HEK293T (cell line): ENCODE measurements at regions not wholly inside any gene's neighbourhood (a gene's known extent, or its start where the extent isn't known, plus 50 kb on each side); places are given as distances from the start of the nearest gene placed in this dataset.

ENCODE experiments used
- CTCF ChIA-PET: fragments of 350-600 bp; formaldehyde crosslinking; extraction: SDS; loops from one replicate; lab custom pipeline; 2021; ENCODE audit warnings: antibody characterized with exemption, inconsistent platforms; lab: Yijun Ruan, JAX
- POLR2A ChIA-PET: fragments of 350-600 bp; formaldehyde crosslinking; extraction: SDS; loops from one replicate; lab custom pipeline; 2020; ENCODE audit warnings: antibody characterized with exemption, inconsistent platforms; lab: Yijun Ruan, JAX
- DNase-seq: peaks from one replicate; pipeline ENCODE4 v3.0.0; 2012; ENCODE audit warnings: mixed read lengths; ENCODE audit errors: extremely low spot score
- ARNT ChIP-seq: fragments of 450-650 bp; IDR thresholded peaks from 2 replicates; pipeline ENCODE4 v1.6.1; 2017; ENCODE audit warnings: mild to moderate bottlenecking
- BHLHE40 ChIP-seq: fragments of 450-650 bp; IDR thresholded peaks from 2 replicates; pipeline ENCODE4 v1.6.1; 2016; ENCODE audit warnings: mild to moderate bottlenecking, moderate library complexity, borderline replicate concordance
- CTBP1 ChIP-seq: fragments of 450-650 bp; IDR thresholded peaks from 2 replicates; pipeline ENCODE4 v1.6.1; 2016; ENCODE audit warnings: borderline replicate concordance
- ELF4 ChIP-seq: fragments of 450-650 bp; IDR thresholded peaks from 2 replicates; pipeline ENCODE4 v1.6.1; 2017; ENCODE audit warnings: antibody characterized with exemption
- FOXA1 ChIP-seq: fragments of 450-650 bp; IDR thresholded peaks from 2 replicates; pipeline ENCODE4 v1.6.1; 2016; ENCODE audit warnings: mild to moderate bottlenecking
- FOXK2 ChIP-seq: fragments of 450-650 bp; IDR thresholded peaks from 2 replicates; pipeline ENCODE4 v1.6.1; 2016; ENCODE audit warnings: mild to moderate bottlenecking
- FOXM1 ChIP-seq: fragments of 450-650 bp; IDR thresholded peaks from 2 replicates; pipeline ENCODE4 v1.6.1; 2017; ENCODE audit warnings: mild to moderate bottlenecking, borderline replicate concordance
- HDGF ChIP-seq: fragments of 450-650 bp; IDR thresholded peaks from 2 replicates; pipeline ENCODE4 v1.6.1; 2017; ENCODE audit warnings: antibody characterized with exemption, borderline replicate concordance
- L3MBTL2 ChIP-seq: fragments of 450-650 bp; conservative IDR thresholded peaks from 2 replicates; pipeline ENCODE4 v1.6.1; 2016; ENCODE audit warnings: mild to moderate bottlenecking
- LEF1 ChIP-seq: fragments of 450-650 bp; IDR thresholded peaks from 2 replicates; pipeline ENCODE4 v1.6.1; 2017; ENCODE audit warnings: mild to moderate bottlenecking, borderline replicate concordance
- NFRKB ChIP-seq: fragments of 450-650 bp; IDR thresholded peaks from 2 replicates; pipeline ENCODE4 v1.6.1; 2016; ENCODE audit warnings: mild to moderate bottlenecking, moderate library complexity
- PKNOX1 ChIP-seq: fragments of 450-650 bp; IDR thresholded peaks from 2 replicates; pipeline ENCODE4 v1.6.1; 2016
- SP1 ChIP-seq: fragments of 450-650 bp; IDR thresholded peaks from 2 replicates; pipeline ENCODE4 v1.6.1; 2017
- SUZ12 ChIP-seq: fragments of 450-650 bp; IDR thresholded peaks from 2 replicates; pipeline ENCODE4 v1.6.1; 2016; ENCODE audit warnings: mild to moderate bottlenecking
- TARDBP ChIP-seq: fragments of 450-650 bp; IDR thresholded peaks from 2 replicates; pipeline ENCODE4 v1.6.1; 2016
- ZNF384 ChIP-seq: fragments of 450-650 bp; IDR thresholded peaks from 2 replicates; pipeline ENCODE4 v1.6.1; 2016

DNA sequence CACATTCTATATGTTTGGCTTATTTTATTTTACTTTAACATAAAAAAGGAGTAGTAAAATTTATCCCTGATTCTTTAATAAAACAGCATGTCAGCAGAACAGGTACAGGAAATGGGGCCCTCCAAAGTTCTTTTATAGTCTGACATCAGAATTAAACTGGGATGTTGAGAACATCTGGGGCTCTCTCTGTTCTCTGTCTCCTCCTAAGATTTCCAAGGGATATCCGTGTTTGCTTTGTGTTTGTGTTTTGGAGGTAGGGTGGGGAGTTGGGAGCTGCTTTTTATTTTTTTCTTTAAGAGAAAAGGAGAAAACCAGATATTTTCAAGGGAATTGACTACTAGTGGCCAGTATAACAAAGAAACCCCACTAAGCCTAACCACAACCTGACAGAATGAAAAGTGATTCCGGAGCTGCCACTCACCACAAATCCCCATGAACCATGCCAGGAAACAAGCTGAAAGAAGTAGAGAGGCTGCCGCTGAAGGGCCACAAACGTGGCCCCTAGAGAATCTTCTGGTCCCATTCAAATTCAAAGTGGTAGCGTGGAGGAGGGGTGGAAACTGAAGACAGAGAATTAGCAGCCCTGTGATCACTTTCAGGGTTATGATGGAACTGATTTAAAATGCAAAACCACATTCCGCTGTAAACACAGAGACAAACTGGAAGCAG, 369.6 kb upstream of the ADGRL2 start:
- TF ChIP-seq NFRKB: no peak
- no peak for TF ChIP-seq HDGF
- no peak for TF ChIP-seq ZNF384
- TF ChIP-seq ARNT: no peak
- TF ChIP-seq PKNOX1: no peak
- ChIA-PET POLR2A (no interaction called here), CTCF (interaction anchor here (1.1 kb wide), 1 partner anchor 17 kb away, joined by 4 read pairs; no protein-coding TSS in a partner anchor)
- no peak for DNase-seq

DNA sequence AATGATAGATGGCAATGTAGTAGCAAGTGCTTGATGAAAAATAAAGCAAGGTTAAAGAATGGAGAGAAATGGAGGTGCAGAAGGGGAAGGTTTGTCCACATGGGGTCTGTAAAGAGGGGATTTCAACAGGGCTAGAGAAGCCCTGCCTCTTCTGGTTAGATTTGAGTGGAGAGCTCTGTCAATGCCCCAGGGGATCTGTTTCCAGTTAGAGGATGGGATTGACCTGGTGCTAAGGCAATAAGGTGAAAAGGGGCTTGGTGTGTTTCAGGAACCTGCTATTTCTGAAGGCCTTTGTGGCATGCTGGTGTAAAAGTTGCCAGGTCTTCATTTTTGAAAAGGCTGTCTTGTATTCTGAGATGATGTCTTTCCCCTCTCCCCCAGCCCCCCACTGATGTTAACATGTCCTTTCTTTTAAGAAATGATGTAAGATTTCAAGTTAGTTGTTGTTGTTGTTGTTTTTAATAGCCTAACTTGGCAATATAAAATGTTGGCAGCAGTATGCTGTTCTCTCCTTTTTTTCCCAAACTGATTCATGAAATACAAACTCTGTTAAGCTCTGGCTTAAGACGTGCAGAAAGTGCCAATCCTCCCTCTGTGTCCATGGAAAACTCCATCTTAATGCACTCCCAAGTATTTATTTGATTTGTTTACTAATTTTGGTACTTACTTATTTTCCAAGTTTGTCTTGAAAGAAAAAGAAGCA, 370.3 kb upstream of the ADGRL2 start:
- ChIA-PET POLR2A (no interaction called here), CTCF (interaction anchor here (1.1 kb wide), 1 partner anchor 16 kb away, joined by 4 read pairs; no protein-coding TSS in a partner anchor)
- no peak for TF ChIP-seq NFRKB
- TF ChIP-seq ARNT: no peak
- TF ChIP-seq SP1: no peak
- TF ChIP-seq FOXK2: no peak
- TF ChIP-seq SUZ12: no peak
- TF ChIP-seq FOXM1: no peak
- no peak for DNase-seq

GRCh38 chr1:81428998-81429397, 371.7 kb upstream of the ADGRL2 start:
- no peak for DNase-seq
- TF ChIP-seq NFRKB (no peak), FOXM1 (no peak), SUZ12 (no peak), L3MBTL2 (no peak), ELF4 (no peak), TARDBP (no peak), CTBP1 (no peak), ARNT (no peak), SP1 (no peak), BHLHE40 (no peak), HDGF (no peak), LEF1 (no peak), FOXA1 (no peak), ZNF384 (no peak)
- CTCF ChIA-PET: no interaction called here
- POLR2A ChIA-PET: no interaction called here

GRCh38 chr1:81424816-81425215, 375.9 kb upstream of the ADGRL2 start:
- ChIA-PET POLR2A (no interaction called here), CTCF (no interaction called here)
- no peak for DNase-seq
- TF ChIP-seq ELF4 (no peak), PKNOX1 (no peak), TARDBP (no peak)

DNA sequence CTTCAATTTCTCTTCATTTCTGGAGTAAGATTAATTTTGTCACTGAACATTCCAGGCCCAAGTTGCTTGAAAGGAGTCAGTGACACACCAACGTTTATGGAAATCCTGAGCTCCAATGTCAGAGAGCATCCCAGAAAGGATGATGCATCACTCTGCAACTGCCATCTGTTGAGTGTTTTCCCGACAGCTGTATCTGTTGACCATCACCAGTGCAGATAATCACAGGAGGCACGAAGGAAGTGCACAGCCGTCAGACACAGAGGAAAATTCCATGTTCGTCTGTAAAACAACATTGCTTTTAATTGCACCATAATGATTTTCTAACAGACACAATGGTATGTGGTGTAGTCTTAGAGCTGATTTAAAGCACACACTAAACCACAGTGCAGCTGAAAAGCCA, 376.7 kb upstream of the ADGRL2 start:
- ChIA-PET POLR2A (no interaction called here), CTCF (interaction anchor here (0.7 to 1.3 kb wide), 2 partner anchors 10 to 337 kb away, joined by 3 to 4 read pairs; no protein-coding TSS in a partner anchor)
- DNase-seq: no peak
- TF ChIP-seq ARNT: no peak
- TF ChIP-seq SP1: no peak
- no peak for TF ChIP-seq L3MBTL2
- no peak for TF ChIP-seq FOXM1
- no peak for TF ChIP-seq NFRKB
- no peak for TF ChIP-seq PKNOX1

GRCh38 chr1:81420760-81421159, 380.0 kb upstream of the ADGRL2 start:
- TF ChIP-seq FOXA1 (no peak), ZNF384 (no peak), FOXM1 (no peak), PKNOX1 (no peak), TARDBP (no peak), ELF4 (no peak), LEF1 (no peak), SP1 (no peak), L3MBTL2 (no peak), BHLHE40 (no peak), ARNT (no peak), FOXK2 (no peak), CTBP1 (no peak)
- CTCF ChIA-PET: no interaction called here
- POLR2A ChIA-PET: no interaction called here
- no peak for DNase-seq
